GM21423 (cell line): ENCODE measurements at regions not wholly inside any gene's neighbourhood (a gene's known extent, or its start where the extent isn't known, plus 50 kb on each side); places are given as distances from the start of the nearest gene placed in this dataset.
"Not testable (repeated sequence)": the region's sequence is repeated elsewhere in the genome, so short reads cannot be mapped to it uniquely, and the experiment has no call there.

ENCODE experiments used
- ATAC-seq: cut with Tn5 transposase; IDR thresholded peaks from one replicate; pipeline ENCODE4 v1.9.1; 2021; ENCODE audit warnings: mild to moderate bottlenecking, moderate library complexity; ENCODE audit not compliant: unreplicated experiment

DNA sequence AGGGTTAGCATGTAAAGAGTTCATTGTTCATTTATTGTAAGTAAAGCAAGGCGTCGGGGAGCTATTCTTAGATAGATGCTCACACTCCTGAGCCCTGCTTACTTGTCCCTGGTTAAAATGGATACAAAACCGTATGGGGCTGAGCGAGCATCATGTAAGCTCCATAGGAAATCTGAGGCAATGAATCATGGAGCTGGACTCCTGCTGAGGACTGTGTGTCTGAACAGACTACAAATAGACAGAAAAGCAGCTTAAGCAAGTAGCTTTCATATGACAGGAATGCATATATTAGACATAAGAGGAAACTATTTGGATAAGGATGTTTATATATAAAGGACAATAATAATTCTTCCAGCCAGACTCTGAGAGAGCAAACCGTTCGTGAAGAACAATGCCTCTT lies 604.9 kb upstream of the PTBP2 start:
- ATAC-seq = no peak

DNA sequence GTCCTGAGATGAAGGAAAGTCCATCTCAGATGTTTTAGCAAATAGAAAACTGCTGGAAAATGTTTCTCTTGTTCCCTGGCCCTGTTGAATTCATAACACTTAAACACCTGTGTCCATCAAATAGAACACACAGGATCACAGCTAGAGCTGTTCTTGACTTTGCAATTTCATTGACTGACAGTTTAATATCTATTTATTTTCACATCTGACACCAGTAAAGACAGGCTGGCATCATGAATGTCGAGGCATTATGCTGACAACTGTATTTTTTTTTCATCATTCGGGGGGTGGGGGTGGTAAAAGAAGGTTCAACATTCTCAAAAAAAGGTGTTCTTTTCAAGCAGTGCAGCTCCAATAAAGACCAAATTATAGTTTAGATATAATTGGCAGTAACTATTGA lies 591.2 kb upstream of the PTBP2 start:
- ATAC-seq = no peak

DNA sequence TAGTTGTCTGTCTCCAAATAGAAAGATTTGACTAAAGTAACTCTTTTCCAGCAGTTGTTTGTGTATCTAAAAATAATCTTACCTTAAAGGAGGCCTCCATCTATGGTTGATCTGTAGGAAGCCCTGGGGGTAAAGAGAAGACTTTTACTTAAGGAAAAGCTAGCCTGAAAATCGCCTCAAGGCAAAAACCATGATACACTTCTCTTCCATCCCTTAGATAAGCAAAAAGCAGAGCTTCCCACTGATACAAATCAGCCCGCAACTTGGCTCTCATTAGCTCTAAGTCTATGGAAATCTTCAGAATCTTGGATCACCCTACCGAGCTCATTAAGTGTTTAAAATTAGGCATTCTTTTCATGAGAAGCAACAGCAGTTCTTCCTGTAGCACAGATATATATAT lies 576.9 kb upstream of the PTBP2 start:
- no peak for ATAC-seq

GRCh38 chr1:96145492-96145891 lies 576.1 kb upstream of the PTBP2 start:
- no peak for ATAC-seq

DNA sequence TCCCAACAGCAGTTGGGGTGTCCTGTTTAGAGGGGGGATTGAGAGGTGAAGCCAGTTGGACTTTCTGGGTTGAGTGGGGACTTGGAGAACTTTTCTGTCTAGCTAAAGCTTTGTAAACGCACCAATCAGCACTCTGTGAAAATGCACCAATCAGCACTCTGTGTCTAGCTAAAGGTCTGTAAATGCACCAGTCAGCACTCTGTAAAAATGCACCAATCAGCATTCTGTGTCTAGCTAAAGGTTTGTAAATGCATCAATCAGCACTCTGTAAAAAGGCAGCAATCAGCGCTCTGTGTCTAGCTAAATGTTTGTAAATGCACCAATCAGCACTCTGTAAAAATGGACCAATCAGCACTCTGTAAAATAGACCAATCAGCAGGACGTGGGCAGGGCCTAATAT lies 568.6 kb upstream of the PTBP2 start:
- ATAC-seq = not testable (repeated sequence)

DNA sequence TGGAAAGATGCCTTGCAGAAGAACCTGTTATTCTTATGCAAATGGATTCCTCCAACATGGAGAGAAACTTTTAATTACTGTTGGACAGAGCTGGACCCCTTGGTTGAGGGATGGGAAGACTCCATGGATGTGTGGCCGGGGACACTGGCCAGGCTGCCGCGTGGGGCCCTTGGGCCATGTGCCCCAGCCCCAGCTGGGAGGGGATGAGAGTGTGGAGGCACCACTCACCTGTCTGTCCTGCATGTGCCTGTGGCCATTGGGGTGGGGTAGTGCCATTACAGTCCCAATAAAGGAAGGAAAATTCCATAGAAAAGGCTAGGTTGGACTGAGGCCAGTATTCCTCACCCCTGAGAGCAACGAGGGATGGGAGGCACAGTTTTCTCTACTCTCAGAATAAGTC lies 564.5 kb upstream of the PTBP2 start:
- no peak for ATAC-seq

DNA sequence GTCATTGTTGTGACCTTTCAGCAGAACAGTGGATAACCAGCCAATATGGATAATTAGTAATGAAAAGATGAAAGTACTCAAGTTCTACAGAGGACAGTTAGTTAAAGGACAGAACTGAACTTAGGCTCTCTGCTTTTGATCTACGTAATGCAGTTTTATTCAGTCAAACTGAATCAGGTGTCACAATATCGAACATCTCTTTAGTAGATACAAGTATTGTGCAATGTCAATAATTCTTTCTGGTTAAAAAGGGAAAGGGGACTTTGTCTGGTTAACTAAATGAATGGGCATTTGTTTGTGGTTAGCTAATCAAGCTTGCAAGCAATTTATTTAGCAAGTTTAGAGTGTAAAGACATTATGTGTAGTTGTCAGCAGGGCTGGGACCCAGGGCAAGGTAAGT lies 562.2 kb upstream of the PTBP2 start:
- ATAC-seq = no peak

DNA sequence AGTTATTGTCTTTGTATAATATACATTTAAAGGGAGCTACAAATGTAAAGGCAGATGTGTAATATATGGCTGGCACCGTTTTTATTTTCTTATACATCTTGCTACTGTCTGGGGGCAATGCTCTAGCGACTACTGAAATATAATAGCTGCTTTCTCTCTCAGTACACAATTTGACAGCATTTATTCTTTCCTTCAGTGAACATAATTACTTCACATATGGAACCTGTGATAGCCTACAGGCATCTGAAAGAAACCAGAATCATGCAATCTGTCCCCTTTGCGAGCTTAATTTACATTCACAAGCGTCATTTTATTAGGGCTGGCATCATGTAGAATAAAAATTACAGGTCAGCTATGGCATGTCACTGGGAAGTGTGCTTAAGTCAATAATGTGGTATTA lies 557.5 kb upstream of the PTBP2 start:
- no peak for ATAC-seq

- ATAC-seq = no peak
Observed at GRCh38 chr1:96178053-96178452, 543.5 kb upstream of the PTBP2 start.

- no peak for ATAC-seq
Observed at GRCh38 chr1:96183485-96183884, 538.1 kb upstream of the PTBP2 start.

DNA sequence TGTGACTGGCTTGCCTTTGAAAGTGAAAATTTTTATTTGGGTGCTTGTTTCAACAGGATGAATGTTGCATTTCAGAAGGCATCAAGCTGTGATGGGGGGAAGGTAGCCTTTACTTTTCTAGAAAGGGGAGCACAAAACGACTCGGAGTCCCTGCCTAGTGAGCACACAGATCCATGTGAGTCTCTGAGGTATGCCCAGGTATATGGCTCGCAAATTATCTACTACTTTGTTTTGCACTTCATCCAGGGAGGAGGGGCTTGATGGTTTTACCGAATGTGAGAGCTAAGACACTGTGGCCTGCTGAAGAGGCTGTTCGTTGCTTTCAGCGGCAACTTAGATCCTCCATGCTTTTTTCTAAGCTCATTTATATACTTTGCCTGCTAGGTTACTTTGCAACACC lies 537.7 kb upstream of the PTBP2 start:
- ATAC-seq = no peak

DNA sequence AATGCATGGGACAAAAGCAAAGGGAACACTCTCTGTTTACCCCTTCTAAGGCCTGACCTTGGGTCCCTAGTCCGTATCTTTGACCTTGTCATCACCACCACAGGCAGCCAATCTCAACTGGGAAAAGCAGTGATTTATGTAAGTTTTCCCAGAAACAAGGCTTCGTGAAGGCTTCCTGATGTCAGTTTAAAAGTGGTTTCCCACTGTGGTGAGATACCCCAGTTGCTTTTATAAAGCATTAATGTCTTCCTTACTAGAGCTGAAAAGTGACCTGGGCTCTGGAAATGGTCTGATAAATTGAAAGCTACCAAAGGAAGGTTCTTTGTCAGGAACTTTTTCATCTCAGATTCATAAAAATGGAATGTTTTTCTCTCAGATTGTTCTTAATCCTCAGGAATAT lies 536.4 kb upstream of the PTBP2 start:
- ATAC-seq = no peak

DNA sequence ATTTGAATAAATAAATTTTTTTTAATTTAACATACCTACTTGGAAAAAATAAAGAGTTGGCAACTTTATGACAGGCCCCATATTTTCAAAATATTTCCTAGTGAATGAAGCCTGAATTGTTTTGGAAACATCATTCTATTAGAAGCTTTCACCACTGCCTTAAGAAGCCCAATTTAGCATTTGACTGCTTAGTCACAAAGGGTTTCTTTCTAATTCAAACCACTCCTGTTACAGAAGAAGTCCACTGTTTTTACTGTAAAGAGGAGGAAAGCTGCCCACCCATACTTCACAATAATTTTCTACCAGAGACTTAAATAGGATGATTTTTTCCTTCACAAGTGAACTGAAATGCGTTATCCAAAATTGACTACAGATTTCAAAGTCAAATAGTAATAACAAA lies 534.6 kb upstream of the PTBP2 start:
- ATAC-seq = no peak

DNA sequence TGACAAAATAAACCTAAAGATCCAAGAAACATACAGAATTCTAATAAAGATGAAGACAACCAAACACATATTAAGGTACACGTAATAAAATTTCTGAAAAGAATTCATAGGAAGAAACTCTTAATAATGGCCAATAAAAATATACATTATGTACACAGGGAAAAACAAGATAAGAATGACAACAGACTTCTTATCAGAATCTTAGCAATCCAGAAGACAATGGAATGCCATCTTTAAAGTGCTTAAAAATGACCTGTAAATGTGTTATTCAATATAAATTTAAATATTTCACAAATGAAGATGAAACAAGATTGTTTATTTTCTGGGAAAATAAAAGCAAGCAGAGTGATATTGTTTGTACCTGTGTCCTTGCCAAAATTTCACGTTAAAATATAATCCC lies 530.4 kb upstream of the PTBP2 start:
- ATAC-seq = no peak

GRCh38 chr1:96206451-96206850 lies 515.1 kb upstream of the PTBP2 start:
- ATAC-seq = no peak

DNA sequence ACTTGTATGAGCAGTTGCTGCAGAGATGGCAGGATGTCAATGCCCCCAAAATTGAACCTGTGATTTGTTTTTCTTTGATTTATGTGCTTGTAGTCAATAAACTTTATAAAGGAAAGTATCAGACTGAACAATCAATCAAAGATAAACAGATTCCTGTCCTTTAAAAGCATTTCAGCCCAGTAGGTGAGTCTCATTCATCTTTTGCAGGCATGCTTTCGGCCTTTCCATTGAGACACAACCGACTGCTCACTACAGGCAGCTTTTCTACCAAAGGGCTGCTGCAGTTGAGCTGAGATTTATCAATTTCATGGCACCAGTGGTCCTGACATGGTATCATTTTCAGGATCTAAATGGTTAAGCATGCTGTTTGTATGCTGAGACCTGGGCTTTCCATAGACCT lies 513.6 kb upstream of the PTBP2 start:
- ATAC-seq = no peak

GRCh38 chr1:96208428-96208827 lies 513.2 kb upstream of the PTBP2 start:
- no peak for ATAC-seq

DNA sequence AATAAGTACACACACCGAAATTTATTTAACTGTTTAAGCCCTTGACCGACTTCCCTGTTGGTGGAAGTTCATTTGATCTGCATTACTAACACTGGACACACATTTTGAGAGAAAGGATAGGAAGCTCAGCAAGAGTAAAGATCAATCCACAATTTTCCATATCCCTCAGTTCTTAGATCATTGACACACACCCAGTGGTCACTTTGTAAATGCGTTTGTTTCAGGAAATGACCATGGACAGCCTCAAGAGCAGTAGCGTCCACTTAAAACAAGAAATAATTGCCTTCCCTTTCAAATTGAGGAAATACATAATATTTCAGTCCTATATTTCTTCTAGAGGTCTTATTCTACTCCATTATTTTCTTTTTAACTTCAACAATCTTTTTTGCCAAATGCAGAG lies 511.5 kb upstream of the PTBP2 start:
- no peak for ATAC-seq

DNA sequence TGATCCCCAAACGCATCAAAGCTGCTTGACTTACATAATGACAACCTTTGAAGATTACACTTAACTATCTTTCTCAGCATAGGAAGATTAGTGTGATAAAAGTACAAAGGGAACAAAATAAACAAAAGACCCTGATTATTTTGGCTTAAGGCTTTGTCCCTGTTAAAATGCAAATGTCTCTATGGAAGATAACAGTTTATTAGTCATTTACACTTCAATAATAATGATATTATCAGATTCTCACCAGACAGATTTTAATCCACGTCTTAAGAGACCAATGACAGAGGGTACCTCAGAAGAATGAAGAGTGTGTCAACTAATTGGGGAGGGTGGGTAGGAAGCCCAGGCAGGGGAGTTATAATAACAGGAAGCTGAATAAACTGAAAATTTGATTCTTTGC lies 510.4 kb upstream of the PTBP2 start:
- no peak for ATAC-seq

GRCh38 chr1:96214982-96215381 lies 506.6 kb upstream of the PTBP2 start:
- no peak for ATAC-seq

- ATAC-seq = no peak
Observed at GRCh38 chr1:96220651-96221050, 500.9 kb upstream of the PTBP2 start.

GRCh38 chr1:96222701-96223100 lies 498.9 kb upstream of the PTBP2 start:
- no peak for ATAC-seq

DNA sequence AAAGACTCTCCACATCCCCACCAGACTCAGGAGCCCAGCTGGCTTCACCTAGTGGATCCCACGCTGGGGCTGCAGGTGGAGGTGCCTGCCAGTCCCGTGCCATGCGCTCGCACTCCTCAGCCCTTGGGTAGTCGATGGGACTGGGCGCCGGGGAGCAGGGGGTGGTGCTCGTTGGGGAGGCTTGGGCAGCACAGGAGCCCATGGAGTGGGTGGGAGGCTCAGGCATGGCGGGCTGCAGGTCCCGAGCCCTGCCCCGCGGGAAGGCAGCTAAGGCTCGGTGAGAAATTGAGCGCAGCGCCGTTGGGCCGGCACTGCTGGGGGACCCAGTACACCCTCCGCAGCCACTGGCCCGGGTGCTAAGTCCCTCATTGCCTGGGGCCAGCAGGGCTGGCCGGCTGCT lies 497.4 kb upstream of the PTBP2 start:
- ATAC-seq = not testable (repeated sequence)

DNA sequence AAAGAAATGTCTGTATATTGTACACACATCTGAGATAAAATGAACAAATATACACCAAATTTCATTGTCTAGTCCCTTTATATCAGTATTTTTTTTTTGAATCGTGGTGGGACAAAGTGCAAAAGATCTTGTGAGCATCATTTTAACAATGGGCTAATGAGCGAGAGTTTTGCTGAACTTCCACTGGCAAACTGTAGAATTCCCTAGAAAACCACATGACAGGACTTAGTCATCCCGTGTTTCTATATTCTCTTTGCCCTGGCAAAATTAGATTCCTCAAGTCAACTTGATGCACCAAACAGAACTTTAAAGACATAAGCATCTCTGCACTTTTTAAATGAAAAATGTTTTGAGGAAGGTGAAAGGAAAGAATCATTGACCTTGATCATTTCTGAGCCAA lies 488.2 kb upstream of the PTBP2 start:
- ATAC-seq = no peak
